ENCODE measurements at regions not wholly inside any gene's neighbourhood (a gene's known extent, or its start where the extent isn't known, plus 50 kb on each side); places are given as distances from the start of the nearest gene placed in this dataset.

- TF ChIP-seq, protein P1, sequence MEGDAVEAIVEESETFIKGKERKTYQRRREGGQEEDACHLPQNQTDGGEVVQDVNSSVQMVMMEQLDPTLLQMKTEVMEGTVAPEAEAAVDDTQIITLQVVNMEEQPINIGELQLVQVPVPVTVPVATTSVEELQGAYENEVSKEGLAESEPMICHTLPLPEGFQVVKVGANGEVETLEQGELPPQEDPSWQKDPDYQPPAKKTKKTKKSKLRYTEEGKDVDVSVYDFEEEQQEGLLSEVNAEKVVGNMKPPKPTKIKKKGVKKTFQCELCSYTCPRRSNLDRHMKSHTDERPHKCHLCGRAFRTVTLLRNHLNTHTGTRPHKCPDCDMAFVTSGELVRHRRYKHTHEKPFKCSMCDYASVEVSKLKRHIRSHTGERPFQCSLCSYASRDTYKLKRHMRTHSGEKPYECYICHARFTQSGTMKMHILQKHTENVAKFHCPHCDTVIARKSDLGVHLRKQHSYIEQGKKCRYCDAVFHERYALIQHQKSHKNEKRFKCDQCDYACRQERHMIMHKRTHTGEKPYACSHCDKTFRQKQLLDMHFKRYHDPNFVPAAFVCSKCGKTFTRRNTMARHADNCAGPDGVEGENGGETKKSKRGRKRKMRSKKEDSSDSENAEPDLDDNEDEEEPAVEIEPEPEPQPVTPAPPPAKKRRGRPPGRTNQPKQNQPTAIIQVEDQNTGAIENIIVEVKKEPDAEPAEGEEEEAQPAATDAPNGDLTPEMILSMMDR (IDR thresholded peaks at IDR 0.05; ENCODE audit: low read depth, low read length), result no peak
- no peak for TF ChIP-seq MYC (IDR thresholded peaks at IDR 0.05; ENCODE audit: low read depth, low read length)
- TF ChIP-seq POLR2A (IDR thresholded peaks at IDR 0.05; ENCODE audit: extremely low read depth, insufficient read length), result no peak
These were observed 155.9 kb downstream of the FAM174A start for GRCh38 chr5:100691085-100691484.
